Eye (tissue), 1 donor: ENCODE measurements at regions not wholly inside any gene's neighbourhood (a gene's known extent, or its start where the extent isn't known, plus 50 kb on each side); places are given as distances from the start of the nearest gene placed in this dataset.

Experiments used
- DNase-seq: peaks from one replicate; pipeline ENCODE4 v3.0.0-alpha.2; 2015

DNA sequence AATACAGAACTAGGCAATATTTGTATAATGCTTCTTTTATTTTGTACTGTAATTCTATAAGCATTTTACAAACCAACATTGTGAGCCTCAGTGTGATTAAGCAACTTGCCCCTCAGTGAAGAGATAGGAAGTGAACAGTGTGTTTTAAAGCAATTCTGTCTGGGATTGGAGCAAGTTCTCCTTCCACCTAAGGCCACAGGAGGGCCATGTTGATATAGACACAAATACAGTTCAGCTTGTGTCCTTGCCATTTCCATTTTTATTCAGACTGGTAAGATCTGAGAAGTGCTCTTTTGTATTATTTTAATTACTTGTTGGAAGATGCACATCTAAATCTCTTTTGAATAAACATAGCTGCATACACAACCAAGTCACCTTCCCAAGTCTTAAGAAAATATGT is 416.3 kb upstream of the COBL start:
- peak; percentile 38 for DNase-seq

DNA sequence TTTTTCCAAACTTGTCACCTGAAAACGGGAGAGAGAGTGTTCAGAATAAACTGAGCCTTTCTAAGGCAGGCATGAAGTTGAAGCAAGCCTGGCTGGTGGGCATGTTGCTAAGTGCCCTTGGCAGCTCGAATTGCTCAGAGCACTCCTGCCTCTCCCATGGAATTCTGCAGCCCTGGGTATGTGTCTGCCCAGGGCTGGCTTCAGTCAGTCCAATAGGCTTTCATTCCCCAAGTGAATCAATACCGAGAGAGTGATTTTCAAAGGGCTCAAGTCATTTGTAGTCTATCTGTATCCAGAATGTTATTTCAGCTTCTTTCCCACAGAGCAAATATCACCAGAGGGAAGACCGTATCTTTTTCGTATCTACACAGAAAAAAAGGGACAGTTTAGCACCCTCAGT is 415.5 kb upstream of the COBL start:
- DNase-seq: peak; percentile 22

DNA sequence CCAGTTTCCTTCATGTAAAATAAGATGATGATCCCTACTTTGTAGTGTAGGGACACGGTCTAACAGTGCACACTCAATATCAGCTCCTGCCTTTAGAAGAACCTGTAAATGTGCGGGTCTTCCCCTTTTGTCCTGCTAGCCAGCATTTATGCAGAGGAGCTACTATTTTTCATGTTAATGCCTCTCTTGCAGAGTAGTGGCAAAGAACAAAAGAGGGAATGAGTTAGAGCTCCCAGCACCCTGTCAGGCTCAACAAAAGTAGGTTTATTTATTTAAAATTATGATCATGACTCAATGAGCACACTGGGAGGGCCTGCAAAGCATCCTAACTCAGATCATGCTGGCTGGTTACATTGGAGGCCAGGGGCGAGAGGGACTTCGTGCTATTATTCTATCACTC is 414.5 kb upstream of the COBL start:
- DNase-seq: peak; percentile 7

DNA sequence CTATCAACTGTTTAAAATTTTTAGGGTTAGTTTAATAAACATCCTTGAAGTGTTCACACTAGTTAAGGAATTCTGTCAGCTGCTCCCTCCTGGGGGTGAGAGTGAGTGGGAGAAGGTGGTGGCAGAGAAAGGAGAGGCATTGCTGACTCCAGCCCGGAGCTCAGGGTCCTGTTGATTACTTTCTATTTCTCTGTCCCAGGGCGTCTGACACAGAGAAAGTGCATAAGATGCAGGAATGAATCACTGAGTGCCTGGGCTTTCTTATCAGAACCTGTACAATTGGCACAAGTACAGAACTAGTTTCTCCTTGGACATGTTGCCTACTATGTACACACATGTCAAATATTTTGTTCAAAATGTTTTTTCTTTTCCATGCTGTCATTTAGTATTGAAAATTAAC is 410.8 kb upstream of the COBL start:
- DNase-seq: no peak

DNA sequence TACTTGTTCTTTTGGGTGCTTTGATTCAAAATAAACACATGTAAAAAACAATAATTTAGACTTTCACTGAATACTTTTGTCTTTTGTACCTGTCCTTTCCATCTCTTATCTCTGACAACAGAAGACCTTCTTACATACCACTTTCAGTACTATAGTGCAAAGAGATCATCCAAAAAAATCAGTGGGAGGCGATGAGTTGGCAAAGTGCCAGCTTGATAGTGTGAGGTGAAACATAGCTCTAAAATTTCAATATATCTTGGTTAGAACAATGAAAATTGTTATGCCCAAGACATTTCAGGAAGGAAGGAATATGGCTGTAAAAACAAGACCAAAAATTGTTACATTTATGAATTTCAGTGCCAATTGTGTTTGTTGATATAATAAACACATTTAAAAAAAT is 390.2 kb upstream of the COBL start:
- DNase-seq: no peak

DNA sequence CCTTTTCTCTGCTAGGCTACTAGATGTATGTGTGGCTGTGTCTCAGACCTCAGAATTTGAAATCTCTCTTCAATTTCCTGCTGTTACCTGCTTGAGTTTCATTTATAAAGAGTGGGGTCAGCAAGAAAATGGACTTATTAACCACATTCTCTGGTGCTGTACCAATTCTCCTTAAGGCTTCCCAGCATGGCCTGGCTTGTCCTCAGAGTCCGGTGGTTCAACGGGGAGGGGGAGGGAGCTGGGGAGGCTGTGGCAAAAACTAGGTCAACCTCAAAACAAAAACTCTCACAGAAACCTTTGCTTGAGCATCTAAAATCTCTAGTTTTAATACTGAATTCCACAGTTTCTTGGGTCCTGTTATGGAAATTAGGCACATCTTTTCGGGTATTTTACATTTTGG is 389.1 kb upstream of the COBL start:
- DNase-seq: peak; percentile 59

DNA sequence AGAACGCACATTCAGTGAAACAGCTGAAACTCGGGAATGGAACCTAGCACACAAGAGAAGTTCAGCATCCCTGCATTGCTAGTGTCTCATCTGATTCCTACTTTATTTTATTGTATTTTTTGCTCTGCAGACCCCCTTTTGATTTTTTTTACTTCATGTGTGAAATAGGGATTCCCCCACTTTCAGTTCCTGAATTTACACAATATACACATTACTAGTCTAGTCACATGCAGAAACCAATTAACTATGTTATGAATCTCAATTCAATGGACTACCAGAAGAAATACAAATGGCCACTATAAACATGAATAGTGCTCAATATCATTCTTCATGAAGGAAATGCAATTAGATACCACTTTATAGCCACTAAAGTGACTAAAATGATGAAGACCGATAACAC is 386.1 kb upstream of the COBL start:
- no peak for DNase-seq

DNA sequence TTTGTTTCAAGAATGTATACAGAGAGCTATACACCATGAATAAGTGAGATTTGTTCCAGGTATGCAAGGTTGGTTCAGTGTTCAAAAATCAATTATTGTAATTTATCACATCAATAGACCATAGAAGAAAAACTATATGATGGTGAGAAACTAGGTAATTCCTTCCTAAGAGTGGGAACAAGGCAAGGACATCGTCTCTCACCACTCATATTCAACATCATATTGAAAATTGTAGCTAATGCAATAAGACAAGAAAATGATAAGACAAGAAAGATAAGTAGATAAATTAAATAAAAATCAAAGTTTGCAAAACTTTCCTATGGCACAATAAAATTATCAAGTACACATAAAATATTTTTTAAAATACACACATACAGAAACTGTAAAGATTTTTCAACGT is 385.3 kb upstream of the COBL start:
- no peak for DNase-seq

DNA sequence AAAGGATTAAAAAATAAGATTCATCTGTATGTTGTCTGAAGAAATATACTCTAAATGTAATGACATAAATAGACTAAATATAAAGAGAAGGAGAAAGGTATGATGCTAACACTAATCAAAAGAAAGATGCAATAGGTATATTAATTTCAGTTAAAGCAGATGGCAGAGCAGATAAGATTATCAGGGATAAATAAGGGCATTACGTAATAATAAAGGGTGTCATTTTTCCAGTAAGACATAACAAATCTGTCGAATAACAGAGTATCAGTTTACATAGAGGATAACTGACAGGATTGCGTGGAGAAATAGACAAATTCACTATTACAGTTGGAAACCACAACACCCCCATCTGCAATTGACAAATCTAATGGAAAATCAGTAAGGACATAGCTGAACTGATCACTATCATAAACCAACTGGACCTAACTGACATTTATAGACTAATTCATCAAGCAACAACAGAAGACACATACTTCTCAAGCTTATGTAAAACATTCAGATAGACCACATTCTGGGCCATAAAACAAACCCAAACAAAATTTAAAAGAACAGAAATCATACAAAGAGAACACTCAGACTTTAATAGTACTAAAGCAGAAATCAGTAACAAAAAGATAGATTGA is 384.1 kb upstream of the COBL start:
- no peak for DNase-seq

DNA sequence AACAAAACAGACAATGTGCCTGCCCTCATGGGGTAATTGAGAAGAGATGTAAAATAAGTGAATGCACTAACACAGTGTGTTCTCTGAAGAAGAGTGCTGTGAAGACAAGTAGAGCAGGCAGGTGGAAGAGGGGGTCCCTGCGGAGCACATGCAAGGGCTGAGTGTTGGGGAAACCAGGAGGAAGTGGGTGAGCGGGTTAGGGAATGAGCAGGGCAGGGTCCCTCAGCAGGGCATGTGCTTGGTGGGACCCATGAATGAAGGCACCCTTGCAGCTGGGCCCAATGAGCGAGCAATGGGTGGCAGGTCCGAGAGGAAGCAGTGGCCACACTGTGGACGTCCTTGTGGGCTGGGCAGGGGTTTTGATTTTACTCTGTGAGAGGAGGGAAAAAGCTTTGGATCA is 376.6 kb upstream of the COBL start:
- DNase-seq: no peak

DNA sequence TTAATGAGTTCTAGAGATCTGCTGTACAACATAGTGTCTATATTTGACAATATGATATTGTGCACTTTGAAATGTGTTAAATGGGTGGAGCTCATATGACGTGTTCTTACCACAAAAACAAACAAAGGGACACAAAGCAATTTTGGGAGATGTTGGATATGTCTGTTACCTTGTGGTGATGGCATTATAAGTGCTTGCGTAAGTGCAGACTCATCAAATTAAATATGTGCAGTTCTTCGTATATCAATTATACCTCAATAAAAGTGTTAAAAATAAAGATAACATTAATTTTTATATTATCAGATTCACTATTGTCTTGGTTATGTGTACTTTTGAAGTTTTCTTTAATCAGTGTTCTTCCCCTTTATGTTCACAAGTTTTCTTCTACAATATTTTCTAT is 372.9 kb upstream of the COBL start:
- no peak for DNase-seq

DNA sequence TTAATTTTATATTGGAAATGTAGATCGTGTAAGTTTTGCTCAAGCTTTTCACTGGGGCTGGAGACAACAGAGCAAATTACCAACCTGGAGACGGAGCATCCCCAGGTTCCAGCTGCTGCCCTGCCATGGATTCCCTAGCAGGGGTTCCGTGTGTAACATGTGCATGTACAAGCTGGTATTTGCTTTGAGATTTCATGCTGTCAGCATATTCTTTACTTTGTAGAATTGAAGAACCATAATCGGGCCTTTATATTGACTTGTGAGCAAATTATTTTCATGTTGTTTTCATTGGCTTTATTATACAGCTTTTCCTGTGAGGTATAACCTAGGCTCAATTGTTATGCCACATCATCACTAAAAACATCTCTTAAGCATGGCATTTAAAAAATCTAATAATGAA is 369.2 kb upstream of the COBL start:
- DNase-seq: no peak

DNA sequence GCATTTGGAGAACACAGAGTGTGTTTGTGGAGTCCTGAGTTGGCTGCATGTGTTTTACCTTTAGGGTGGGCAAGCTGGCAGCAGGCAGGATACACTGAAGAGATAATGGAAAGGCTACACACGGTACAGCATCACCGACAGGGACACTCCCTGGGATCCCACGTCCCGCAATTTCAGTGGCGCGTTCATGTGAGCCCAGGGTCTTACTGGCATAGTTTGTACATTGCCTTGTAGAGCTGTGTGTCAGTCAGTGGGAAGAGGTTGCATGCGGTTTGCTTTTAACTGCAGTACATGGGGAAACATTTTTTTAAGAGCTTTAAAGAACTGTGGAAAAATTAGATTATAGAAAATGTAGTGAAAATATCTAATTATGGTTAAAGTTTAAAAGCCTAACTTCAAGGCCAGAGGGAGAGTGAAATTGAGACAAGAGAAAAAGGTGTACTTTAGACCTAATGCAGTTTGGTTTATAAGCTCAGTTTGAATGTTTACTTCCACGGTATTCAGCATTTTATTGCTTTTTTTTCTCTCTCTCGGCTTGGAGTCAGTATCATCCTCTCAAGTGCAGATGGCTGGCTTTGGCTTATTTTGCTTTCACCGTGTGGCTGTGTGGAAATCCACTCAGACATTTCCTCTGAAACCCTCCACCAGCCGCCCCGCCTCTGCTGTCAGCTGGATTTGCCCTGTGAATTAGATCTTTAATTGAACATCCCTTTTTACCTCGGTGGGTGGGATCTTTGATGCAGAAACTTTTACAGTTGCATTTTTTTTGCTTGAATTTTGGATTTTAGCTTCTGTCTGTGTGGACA is 364.2 kb upstream of the COBL start:
- no peak for DNase-seq

DNA sequence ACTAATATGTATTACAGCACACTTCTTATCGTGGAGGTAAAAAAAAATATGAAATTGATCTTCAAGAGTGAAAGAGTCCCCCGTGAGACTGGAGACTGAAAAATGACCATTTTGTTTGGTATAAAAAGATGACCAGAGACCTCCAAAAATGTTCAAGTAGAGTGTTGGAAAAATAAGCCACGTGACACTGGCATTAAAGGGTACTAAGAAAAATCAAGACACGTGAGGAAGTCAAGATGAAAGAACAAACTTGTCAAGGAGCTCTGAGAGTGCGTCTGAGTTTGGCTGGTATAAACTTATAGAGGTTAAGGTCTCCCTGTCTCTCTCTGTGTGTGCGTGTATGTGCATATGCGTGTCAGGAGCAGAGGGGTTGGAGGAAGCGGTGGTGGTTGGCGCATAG is 362.7 kb upstream of the COBL start:
- no peak for DNase-seq

DNA sequence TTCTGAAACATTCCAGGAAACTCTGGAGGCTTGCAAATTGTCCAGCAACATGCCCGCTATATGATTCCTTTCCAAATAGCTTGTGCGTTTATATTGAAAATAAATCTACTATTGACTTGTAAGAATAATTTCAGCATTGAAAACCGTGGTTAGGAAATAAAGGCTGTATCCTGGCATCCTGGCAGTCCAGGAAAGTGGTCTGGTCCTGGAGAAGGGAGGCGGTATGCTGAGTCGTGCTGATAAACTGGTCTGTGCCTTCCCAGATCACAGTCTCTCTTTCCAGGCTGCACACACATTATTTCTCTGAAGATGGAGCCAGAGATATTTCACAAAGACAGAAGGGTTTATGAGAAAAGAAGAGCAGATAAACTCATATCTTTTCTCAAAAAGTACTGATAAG is 350.1 kb upstream of the COBL start:
- peak; percentile 38 for DNase-seq

DNA sequence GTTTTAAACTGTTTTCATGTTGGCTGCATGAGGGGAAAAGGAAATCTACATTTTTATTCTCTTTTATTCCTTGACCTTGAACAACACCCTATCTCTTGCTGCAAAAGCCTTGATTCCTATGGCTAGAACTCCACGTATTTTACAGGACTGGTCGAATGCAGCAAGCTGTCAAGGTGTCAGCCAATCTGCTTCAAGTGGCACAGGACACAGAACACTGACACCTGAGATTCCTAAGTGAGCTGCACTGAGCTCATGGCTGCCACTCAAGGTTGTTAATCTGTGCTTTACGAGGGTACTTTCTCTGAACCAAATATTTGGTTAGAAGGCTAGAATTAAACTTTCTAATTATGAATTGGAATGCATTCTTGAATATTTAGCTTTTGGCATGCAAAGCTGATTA is 349.7 kb upstream of the COBL start:
- DNase-seq: no peak

DNA sequence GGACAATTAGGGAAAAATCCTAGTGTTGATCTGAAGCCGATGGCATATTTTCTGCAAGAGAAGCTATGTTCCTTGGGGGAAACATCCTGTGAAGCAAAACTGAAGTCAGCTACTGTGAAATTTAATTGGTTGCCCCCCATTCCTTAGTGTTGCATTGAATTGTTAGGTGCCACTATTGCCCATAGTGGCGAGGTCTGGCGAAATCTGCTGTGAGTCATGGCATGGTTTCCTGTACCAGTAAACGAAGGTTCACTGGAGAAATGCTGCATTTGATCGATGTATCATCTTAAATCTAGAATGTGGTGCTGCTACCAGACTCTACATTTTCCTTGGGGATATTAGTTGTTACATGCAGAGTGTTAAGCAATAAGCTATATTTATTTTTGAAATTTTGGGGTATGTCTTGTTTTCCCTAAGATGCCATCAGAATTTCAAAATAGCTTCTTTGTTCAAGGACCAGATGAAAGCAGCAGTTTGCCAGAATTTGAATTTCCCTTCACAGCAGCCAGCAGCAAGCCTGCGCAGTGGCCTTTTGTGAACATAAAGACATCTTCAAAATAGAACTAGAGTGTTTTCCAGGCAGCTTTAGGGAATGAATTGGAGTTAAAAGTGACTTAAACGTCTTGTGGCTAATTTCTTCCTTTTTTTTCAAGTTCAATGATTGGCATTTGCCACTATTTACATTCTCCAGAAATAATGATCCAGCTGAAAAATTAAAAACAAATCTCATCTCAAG is 348.6 kb upstream of the COBL start:
- no peak for DNase-seq

DNA sequence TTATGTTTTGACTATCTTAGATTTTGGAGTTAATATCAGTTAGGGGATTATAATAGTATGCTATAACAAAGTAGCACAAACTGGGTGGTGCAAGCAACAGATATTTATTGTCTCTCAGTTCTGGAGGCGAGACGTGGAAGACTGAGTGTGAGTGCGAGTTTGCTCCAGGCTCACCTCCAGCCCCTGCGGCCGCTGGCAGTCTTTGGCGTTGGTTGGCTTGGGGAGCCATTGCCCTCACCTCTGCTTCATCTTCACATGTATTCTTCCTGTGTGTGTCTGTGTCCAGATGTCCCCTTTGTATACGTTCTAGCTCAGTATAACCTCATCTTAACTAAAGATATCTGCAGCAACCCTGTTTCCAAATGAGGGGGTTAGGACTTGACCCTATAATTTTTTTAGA is 343.9 kb upstream of the COBL start:
- DNase-seq: no peak

DNA sequence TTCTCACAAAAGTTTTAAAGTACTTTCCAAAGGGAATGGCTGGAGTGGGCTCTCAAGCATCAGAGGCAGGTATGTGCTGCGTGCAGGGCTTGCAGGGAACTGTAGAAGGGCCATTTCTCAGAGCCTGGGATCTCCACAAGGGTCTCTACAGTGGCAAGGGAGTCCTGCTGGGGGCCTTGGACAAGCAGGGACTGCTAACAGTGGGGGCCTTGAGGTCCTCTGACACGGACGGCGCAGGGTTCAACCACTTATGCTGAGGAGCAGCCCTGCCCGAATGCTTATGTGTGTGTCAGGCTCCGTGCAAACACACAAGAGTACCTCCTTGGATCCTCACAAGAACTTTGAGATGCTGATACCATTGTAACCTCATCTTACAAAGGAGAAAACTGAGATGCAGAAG is 342.1 kb upstream of the COBL start:
- no peak for DNase-seq

DNA sequence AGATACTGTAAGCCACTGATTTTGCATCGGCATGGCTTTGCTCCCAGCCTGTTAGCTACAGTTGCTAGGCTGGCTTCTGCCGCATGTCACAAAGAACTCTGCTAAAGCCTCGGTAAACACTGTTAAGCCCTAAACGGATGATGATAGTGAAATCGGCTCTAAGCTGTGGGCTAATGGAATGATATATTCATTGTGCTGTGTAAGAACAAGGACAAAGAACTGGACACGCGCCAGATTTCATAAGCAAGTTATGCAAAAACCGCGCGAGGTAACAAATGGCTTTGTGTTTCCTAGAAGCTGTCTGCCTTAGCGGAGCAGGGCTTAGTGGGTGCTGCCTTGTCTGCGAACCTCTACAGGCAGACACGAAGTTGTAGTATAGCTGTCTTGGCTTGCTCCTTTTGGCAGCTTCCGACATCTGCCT is 331.3 kb upstream of the COBL start:
- peak; percentile 89 for DNase-seq

DNA sequence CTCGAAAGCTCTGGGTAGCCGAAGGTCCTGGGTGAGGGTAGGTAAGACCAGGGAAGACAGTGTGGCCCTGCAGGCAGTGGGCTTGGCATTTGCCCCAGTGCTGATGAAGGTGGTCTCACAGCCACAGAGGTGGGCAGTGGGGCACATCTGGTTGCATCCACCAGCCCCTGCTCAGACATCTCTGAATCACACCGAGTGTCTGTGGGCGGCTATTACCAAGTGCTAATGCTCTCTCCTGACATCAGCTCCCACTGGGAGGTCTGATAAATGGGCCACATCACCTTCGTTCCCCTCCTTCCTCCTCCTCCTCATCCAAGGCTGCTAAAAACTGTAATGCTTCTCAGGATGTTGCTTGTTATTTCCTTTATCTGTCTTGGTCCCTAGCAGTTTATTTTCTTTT is 330.9 kb upstream of the COBL start:
- no peak for DNase-seq

DNA sequence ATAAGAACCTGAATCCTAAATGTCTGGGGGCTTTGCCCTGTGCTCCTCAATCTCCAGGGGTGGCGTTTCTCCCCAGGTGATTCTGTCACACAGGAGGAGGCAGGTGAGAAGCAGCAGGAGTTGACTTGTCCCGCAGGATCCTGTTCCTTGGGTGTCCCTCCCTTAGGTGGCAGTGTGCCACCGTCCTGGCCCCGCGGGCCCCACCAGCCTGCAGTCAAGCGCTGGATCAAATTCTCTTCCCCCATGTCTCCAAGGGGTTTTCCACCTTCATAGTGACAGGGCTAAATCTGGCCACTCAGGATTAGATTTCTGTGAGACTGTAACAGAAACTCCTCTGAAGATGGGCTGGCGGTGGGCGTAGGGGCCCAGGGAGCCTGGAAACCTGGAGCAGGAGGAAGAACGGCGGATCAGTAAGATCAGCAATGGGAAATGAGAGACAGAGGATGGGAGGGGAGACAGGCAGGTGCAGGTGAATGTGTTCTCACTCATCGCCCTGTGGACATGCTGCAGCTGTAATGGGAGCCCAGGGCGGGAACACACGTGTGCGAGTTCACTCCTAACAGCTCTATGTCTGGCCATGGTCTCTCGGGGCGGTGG is 329.2 kb upstream of the COBL start:
- no peak for DNase-seq

DNA sequence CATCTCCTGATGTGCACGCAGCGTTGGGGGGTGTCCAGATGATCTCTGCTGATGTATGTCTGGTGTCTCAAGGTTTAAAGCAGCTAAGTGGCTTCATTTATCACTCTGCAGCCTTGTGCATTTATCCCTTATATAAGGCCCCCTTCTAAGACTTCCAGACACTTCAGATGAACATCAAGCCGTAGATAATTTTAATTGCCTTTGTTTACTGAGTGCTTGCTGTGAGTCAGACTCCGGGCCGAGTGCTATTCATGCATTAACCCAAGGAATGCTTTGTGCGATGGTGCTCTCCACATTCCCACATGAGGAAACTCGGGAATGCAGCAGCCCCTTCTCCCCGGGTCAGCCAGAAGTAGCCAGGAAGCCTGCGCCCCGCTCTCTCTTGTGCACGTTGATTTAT is 328.6 kb upstream of the COBL start:
- DNase-seq: peak; percentile 51

DNA sequence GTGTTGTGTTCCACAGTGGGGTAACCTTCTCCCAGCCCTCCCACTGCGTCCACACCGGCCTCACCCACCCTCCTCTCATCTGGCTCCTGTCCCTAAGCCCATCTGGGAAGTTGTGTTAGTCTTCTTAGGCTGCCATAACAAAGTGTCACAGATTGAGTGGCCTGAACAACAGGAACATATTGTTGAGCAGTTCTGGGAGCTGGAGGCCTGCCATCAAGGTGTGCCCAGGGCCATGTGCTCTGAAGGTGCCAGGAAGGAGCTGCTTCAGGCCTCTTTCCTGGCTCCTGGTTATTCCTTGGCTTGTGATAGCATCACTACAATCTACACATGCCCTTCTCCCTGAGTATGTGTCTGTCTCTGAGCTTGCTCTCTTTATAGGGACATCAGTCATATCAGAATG is 327.6 kb upstream of the COBL start:
- no peak for DNase-seq
